ENCODE measurements at regions not wholly inside any gene's neighbourhood (a gene's known extent, or its start where the extent isn't known, plus 50 kb on each side); places are given as distances from the start of the nearest gene placed in this dataset.

GRCh38 chr6:6377621-6378020, 57.2 kb upstream of the F13A1 start:
- TF ChIP-seq, protein P1, sequence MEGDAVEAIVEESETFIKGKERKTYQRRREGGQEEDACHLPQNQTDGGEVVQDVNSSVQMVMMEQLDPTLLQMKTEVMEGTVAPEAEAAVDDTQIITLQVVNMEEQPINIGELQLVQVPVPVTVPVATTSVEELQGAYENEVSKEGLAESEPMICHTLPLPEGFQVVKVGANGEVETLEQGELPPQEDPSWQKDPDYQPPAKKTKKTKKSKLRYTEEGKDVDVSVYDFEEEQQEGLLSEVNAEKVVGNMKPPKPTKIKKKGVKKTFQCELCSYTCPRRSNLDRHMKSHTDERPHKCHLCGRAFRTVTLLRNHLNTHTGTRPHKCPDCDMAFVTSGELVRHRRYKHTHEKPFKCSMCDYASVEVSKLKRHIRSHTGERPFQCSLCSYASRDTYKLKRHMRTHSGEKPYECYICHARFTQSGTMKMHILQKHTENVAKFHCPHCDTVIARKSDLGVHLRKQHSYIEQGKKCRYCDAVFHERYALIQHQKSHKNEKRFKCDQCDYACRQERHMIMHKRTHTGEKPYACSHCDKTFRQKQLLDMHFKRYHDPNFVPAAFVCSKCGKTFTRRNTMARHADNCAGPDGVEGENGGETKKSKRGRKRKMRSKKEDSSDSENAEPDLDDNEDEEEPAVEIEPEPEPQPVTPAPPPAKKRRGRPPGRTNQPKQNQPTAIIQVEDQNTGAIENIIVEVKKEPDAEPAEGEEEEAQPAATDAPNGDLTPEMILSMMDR (conservative IDR thresholded peaks at IDR 0.05 in 1 of 2, IDR thresholded peaks at IDR 0.05 in 1 of 2; ENCODE audit: extremely low read depth in 1 of 2, insufficient read depth in 1 of 2, low read depth in 1 of 2, low read length in 2 of 2): no peak
- TF ChIP-seq EZH2 (IDR thresholded peaks at IDR 0.05; ENCODE audit: borderline replicate concordance, low read length): no peak
